ENCODE measurements at regions not wholly inside any gene's neighbourhood (a gene's known extent, or its start where the extent isn't known, plus 50 kb on each side); places are given as distances from the start of the nearest gene placed in this dataset.

GRCh38 chr17:33990943-33991706 lies 264.0 kb upstream of the CCL2 start:
- Histone ChIP-seq H3K36me3 (ENCODE audit: control insufficient read depth, insufficient read depth, low read length) (no peaks in the 10 kb centered on the region), H3K9ac (ENCODE audit: low read depth, low read length) (no peak overlapping the region), H3K27me3 (ENCODE audit: control insufficient read depth, insufficient read depth, low read length) (no peaks in the 10 kb centered on the region), H3K4me1 (ENCODE audit: control insufficient read depth, insufficient read depth, low read length) (no peaks in the 10 kb centered on the region), H3K9me3 (ENCODE audit: control insufficient read depth, insufficient read depth, low read length) (no peaks in the 10 kb centered on the region), H3K4me3 (ENCODE audit: low read depth, low read length) (no peak overlapping the region)

GRCh38 chr17:33992113-33992512 lies 263.0 kb upstream of the CCL2 start:
- Histone ChIP-seq H3K27me3 (ENCODE audit: control insufficient read depth, insufficient read depth, low read length) (no peaks in the 10 kb centered on the region), H3K9ac (ENCODE audit: low read depth, low read length) (no peak overlapping the region), H3K36me3 (ENCODE audit: control insufficient read depth, insufficient read depth, low read length) (no peaks in the 10 kb centered on the region), H3K4me1 (ENCODE audit: control insufficient read depth, insufficient read depth, low read length) (no peaks in the 10 kb centered on the region), H3K9me3 (ENCODE audit: control insufficient read depth, insufficient read depth, low read length) (no peaks in the 10 kb centered on the region), H3K4me3 (ENCODE audit: low read depth, low read length) (no peak overlapping the region)

- Histone ChIP-seq H3K4me1 (ENCODE audit: control insufficient read depth, insufficient read depth, low read length) (no peaks in the 10 kb centered on the region), H3K9me3 (ENCODE audit: control insufficient read depth, insufficient read depth, low read length) (no peaks in the 10 kb centered on the region), H3K4me3 (ENCODE audit: low read depth, low read length) (no peak overlapping the region), H3K36me3 (ENCODE audit: control insufficient read depth, insufficient read depth, low read length) (no peaks in the 10 kb centered on the region), H3K27me3 (ENCODE audit: control insufficient read depth, insufficient read depth, low read length) (no peaks in the 10 kb centered on the region), H3K9ac (ENCODE audit: low read depth, low read length) (no peak overlapping the region)
Observed at GRCh38 chr17:34000639-34001038, 254.4 kb upstream of the CCL2 start.

GRCh38 chr17:34001246-34001645 lies 253.8 kb upstream of the CCL2 start:
- no peaks in the 10 kb centered on the region for H3K4me1 ChIP-seq (ENCODE audit: control insufficient read depth, insufficient read depth, low read length)
- no peaks in the 10 kb centered on the region for H3K36me3 ChIP-seq (ENCODE audit: control insufficient read depth, insufficient read depth, low read length)
- H3K9ac ChIP-seq (ENCODE audit: low read depth, low read length): no peak overlapping the region
- no peaks in the 10 kb centered on the region for H3K27me3 ChIP-seq (ENCODE audit: control insufficient read depth, insufficient read depth, low read length)
- no peaks in the 10 kb centered on the region for H3K9me3 ChIP-seq (ENCODE audit: control insufficient read depth, insufficient read depth, low read length)
- H3K4me3 ChIP-seq (ENCODE audit: low read depth, low read length): no peak overlapping the region

- no peaks in the 10 kb centered on the region for H3K36me3 ChIP-seq (ENCODE audit: control insufficient read depth, insufficient read depth, low read length)
- H3K4me3 ChIP-seq (ENCODE audit: low read depth, low read length): no peak overlapping the region
- no peaks in the 10 kb centered on the region for H3K4me1 ChIP-seq (ENCODE audit: control insufficient read depth, insufficient read depth, low read length)
- no peaks in the 10 kb centered on the region for H3K9me3 ChIP-seq (ENCODE audit: control insufficient read depth, insufficient read depth, low read length)
- H3K27me3 ChIP-seq (ENCODE audit: control insufficient read depth, insufficient read depth, low read length): no peaks in the 10 kb centered on the region
- H3K9ac ChIP-seq (ENCODE audit: low read depth, low read length): no peak overlapping the region
Observed at GRCh38 chr17:34006126-34006525, 249.0 kb upstream of the CCL2 start.

GRCh38 chr17:34008125-34008524 lies 247.0 kb upstream of the CCL2 start:
- Histone ChIP-seq H3K9me3 (ENCODE audit: control insufficient read depth, insufficient read depth, low read length) (no peaks in the 10 kb centered on the region), H3K36me3 (ENCODE audit: control insufficient read depth, insufficient read depth, low read length) (no peaks in the 10 kb centered on the region), H3K27me3 (ENCODE audit: control insufficient read depth, insufficient read depth, low read length) (no peaks in the 10 kb centered on the region), H3K4me3 (ENCODE audit: low read depth, low read length) (no peak overlapping the region), H3K4me1 (ENCODE audit: control insufficient read depth, insufficient read depth, low read length) (peaks cover 2% of the 10 kb centered on the region), H3K9ac (ENCODE audit: low read depth, low read length) (no peak overlapping the region)

GRCh38 chr17:34009912-34010311 lies 245.2 kb upstream of the CCL2 start:
- no peak overlapping the region for H3K4me3 ChIP-seq (ENCODE audit: low read depth, low read length)
- H3K9me3 ChIP-seq (ENCODE audit: control insufficient read depth, insufficient read depth, low read length): no peaks in the 10 kb centered on the region
- H3K27me3 ChIP-seq (ENCODE audit: control insufficient read depth, insufficient read depth, low read length): no peaks in the 10 kb centered on the region
- H3K4me1 ChIP-seq (ENCODE audit: control insufficient read depth, insufficient read depth, low read length): peaks cover 2% of the 10 kb centered on the region
- H3K9ac ChIP-seq (ENCODE audit: low read depth, low read length): no peak overlapping the region
- H3K36me3 ChIP-seq (ENCODE audit: control insufficient read depth, insufficient read depth, low read length): no peaks in the 10 kb centered on the region

GRCh38 chr17:34010534-34010933 lies 244.6 kb upstream of the CCL2 start:
- Histone ChIP-seq H3K4me3 (ENCODE audit: low read depth, low read length) (no peak overlapping the region), H3K9ac (ENCODE audit: low read depth, low read length) (no peak overlapping the region)

GRCh38 chr17:34011599-34011998 lies 243.5 kb upstream of the CCL2 start:
- H3K36me3 ChIP-seq (ENCODE audit: control insufficient read depth, insufficient read depth, low read length): no peaks in the 10 kb centered on the region
- no peaks in the 10 kb centered on the region for H3K9me3 ChIP-seq (ENCODE audit: control insufficient read depth, insufficient read depth, low read length)

More at GRCh38 chr17:34010534-34010933, 244.6 kb upstream of the CCL2 start:
- Histone ChIP-seq H3K36me3 (ENCODE audit: control insufficient read depth, insufficient read depth, low read length) (no peaks in the 10 kb centered on the region), H3K4me1 (ENCODE audit: control insufficient read depth, insufficient read depth, low read length) (peaks cover 2% of the 10 kb centered on the region), H3K9me3 (ENCODE audit: control insufficient read depth, insufficient read depth, low read length) (no peaks in the 10 kb centered on the region), H3K27me3 (ENCODE audit: control insufficient read depth, insufficient read depth, low read length) (no peaks in the 10 kb centered on the region)

GRCh38 chr17:34012709-34013375 lies 242.2 kb upstream of the CCL2 start:
- no peaks in the 10 kb centered on the region for H3K36me3 ChIP-seq (ENCODE audit: control insufficient read depth, insufficient read depth, low read length)
- no peaks in the 10 kb centered on the region for H3K27me3 ChIP-seq (ENCODE audit: control insufficient read depth, insufficient read depth, low read length)
- no peaks in the 10 kb centered on the region for H3K9me3 ChIP-seq (ENCODE audit: control insufficient read depth, insufficient read depth, low read length)
- H3K4me3 ChIP-seq (ENCODE audit: low read depth, low read length): no peak overlapping the region
- no peak overlapping the region for H3K9ac ChIP-seq (ENCODE audit: low read depth, low read length)
- peaks cover 2% of the 10 kb centered on the region for H3K4me1 ChIP-seq (ENCODE audit: control insufficient read depth, insufficient read depth, low read length)

More at GRCh38 chr17:34011599-34011998, 243.5 kb upstream of the CCL2 start:
- Histone ChIP-seq H3K9ac (ENCODE audit: low read depth, low read length) (no peak overlapping the region), H3K4me3 (ENCODE audit: low read depth, low read length) (no peak overlapping the region), H3K4me1 (ENCODE audit: control insufficient read depth, insufficient read depth, low read length) (peaks cover 2% of the 10 kb centered on the region), H3K27me3 (ENCODE audit: control insufficient read depth, insufficient read depth, low read length) (no peaks in the 10 kb centered on the region)

GRCh38 chr17:34015253-34015652 lies 239.8 kb upstream of the CCL2 start:
- peaks cover 2% of the 10 kb centered on the region for H3K4me1 ChIP-seq (ENCODE audit: control insufficient read depth, insufficient read depth, low read length)
- no peaks in the 10 kb centered on the region for H3K9me3 ChIP-seq (ENCODE audit: control insufficient read depth, insufficient read depth, low read length)
- H3K9ac ChIP-seq (ENCODE audit: low read depth, low read length): no peak overlapping the region
- no peaks in the 10 kb centered on the region for H3K36me3 ChIP-seq (ENCODE audit: control insufficient read depth, insufficient read depth, low read length)
- no peaks in the 10 kb centered on the region for H3K27me3 ChIP-seq (ENCODE audit: control insufficient read depth, insufficient read depth, low read length)
- H3K4me3 ChIP-seq (ENCODE audit: low read depth, low read length): no peak overlapping the region

- no peak overlapping the region for H3K4me3 ChIP-seq (ENCODE audit: low read depth, low read length)
- H3K9ac ChIP-seq (ENCODE audit: low read depth, low read length): no peak overlapping the region
- no peaks in the 10 kb centered on the region for H3K27me3 ChIP-seq (ENCODE audit: control insufficient read depth, insufficient read depth, low read length)
Observed at GRCh38 chr17:34024386-34024785, 230.7 kb upstream of the CCL2 start.

More at GRCh38 chr17:34024386-34024785, 230.7 kb upstream of the CCL2 start:
- H3K36me3 ChIP-seq (ENCODE audit: control insufficient read depth, insufficient read depth, low read length): no peaks in the 10 kb centered on the region
- no peaks in the 10 kb centered on the region for H3K4me1 ChIP-seq (ENCODE audit: control insufficient read depth, insufficient read depth, low read length)
- H3K9me3 ChIP-seq (ENCODE audit: control insufficient read depth, insufficient read depth, low read length): no peaks in the 10 kb centered on the region
